Endothelial cell (in vitro differentiated cells): ENCODE measurements at regions not wholly inside any gene's neighbourhood (a gene's known extent, or its start where the extent isn't known, plus 50 kb on each side); places are given as distances from the start of the nearest gene placed in this dataset.

Experiments used
- DNase-seq: peaks from one replicate; pipeline ENCODE4 v3.0.0; 2021; ENCODE audit warnings: low spot score
- H3K27ac Mint-ChIP-seq: one replicate; pipeline ENCODE4 v1.8.0; 2021; ENCODE audit warnings: mixed read lengths, inconsistent platforms; ENCODE audit not compliant: unreplicated experiment
- H3K27me3 Mint-ChIP-seq: one replicate; pipeline ENCODE4 v1.8.0; 2021; ENCODE audit warnings: mild to moderate bottlenecking, moderate library complexity, mixed read lengths, inconsistent platforms; ENCODE audit not compliant: unreplicated experiment
- H3K36me3 Mint-ChIP-seq: one replicate; pipeline ENCODE4 v1.8.0; 2021; ENCODE audit warnings: mild to moderate bottlenecking, low read depth, mixed read lengths, inconsistent platforms; ENCODE audit not compliant: unreplicated experiment
- H3K4me1 Mint-ChIP-seq: one replicate; pipeline ENCODE4 v1.8.0; 2021; ENCODE audit warnings: mild to moderate bottlenecking, mixed read lengths, inconsistent platforms; ENCODE audit not compliant: unreplicated experiment
- H3K4me3 Mint-ChIP-seq: one replicate; pipeline ENCODE4 v1.8.0; 2021; ENCODE audit warnings: mild to moderate bottlenecking, mixed read lengths, inconsistent platforms; ENCODE audit not compliant: unreplicated experiment
- H3K9me3 Mint-ChIP-seq: one replicate; pipeline ENCODE4 v1.8.0; 2021; ENCODE audit warnings: mixed read lengths, inconsistent platforms; ENCODE audit not compliant: unreplicated experiment
- TF ChIP-seq, protein P1 (sequence below): fragments of 200-600 bp; sonication (generic); IDR thresholded peaks from one replicate; pipeline ENCODE4 v1.5.0; 2021; ENCODE audit warnings: antibody characterized with exemption; ENCODE audit not compliant: unreplicated experiment

DNA sequence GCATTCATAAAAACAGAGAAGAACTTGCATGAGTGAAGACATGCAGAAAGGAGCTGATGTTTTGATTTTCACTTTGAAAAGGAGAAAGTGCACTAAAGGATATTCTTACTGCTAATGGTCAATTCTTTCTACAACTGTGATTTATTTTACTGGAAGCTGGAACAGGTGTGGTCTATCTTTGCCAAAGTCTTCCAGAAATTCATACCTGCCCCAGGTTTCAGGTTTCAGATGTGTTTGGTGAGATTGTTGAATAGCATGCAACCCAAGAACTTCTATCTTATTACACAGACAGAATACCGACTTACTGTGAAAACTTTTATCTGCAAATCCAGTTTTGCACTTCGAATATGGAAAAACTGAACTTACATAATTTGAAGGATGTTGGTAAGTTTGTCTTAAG is 388.3 kb downstream of the PDGFC start:
- Mint-ChIP-seq H3K27ac (no peak overlapping the region), H3K9me3 (no peaks in the 10 kb centered on the region), H3K4me1 (peaks cover 2% of the 10 kb centered on the region), H3K36me3 (no peaks in the 10 kb centered on the region), H3K27me3 (no peaks in the 10 kb centered on the region), H3K4me3 (no peak overlapping the region)
- DNase-seq, result no peak
- TF ChIP-seq, protein P1, sequence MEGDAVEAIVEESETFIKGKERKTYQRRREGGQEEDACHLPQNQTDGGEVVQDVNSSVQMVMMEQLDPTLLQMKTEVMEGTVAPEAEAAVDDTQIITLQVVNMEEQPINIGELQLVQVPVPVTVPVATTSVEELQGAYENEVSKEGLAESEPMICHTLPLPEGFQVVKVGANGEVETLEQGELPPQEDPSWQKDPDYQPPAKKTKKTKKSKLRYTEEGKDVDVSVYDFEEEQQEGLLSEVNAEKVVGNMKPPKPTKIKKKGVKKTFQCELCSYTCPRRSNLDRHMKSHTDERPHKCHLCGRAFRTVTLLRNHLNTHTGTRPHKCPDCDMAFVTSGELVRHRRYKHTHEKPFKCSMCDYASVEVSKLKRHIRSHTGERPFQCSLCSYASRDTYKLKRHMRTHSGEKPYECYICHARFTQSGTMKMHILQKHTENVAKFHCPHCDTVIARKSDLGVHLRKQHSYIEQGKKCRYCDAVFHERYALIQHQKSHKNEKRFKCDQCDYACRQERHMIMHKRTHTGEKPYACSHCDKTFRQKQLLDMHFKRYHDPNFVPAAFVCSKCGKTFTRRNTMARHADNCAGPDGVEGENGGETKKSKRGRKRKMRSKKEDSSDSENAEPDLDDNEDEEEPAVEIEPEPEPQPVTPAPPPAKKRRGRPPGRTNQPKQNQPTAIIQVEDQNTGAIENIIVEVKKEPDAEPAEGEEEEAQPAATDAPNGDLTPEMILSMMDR, result no peak

DNA sequence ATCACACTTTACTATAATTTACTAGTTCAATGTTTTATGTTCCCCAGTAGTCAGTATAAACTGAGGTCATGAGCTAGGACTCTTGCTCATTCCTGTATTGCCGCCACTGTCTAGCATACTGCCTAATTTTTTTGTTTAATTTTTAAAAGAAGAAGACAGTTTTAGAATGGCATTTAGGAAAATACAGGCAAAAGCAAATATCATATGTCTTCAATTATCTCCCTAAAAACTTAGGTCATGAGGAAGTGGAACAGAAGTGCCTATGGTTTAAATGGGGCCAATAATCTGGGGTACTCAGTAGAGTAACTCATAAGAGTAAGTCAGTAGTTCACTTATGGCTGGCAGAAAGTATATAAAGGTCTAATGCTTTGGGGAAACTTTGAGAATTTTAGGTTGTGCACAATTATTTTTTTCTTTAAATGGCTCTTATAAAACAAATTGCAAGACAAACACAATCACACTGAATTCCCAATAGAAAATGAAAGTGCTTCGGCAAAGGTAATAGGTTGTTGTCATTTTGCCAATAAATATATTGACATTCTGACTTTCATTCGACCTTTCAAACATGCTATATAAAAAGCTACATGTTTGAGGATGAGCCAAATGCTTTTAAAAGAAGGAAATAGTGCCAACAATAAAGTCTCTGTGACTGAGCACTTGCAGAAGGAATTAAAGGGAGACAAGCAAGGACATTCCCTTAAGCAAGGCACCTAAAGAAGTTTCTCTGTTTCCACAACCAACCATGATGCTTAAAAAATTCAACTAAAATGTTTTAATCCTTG is 390.1 kb downstream of the PDGFC start:
- Mint-ChIP-seq H3K27me3 (no peaks in the 10 kb centered on the region), H3K27ac (no peak overlapping the region), H3K36me3 (no peaks in the 10 kb centered on the region), H3K9me3 (no peaks in the 10 kb centered on the region), H3K4me3 (no peak overlapping the region), H3K4me1 (peaks cover 4% of the 10 kb centered on the region)
- TF ChIP-seq, protein P1, result no peak
- no peak for DNase-seq

DNA sequence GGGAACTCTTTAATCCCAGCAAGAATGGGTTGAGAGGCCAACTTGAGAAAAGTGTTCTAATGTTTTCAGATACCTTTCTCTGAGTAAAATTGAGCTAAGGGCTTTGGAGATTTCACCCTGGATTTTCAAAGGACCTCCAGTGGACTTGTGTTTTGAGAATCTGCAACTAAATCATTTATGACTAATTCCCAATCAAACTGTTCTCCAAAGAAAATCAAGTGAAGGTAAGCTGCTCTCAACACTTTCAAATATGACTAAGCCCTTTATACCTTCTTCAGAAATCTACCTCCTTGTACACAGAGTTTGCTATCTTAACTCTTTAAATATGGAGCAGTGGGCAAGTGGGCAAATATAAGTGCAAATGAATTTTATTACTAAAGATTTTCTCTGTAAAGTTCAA is 392.9 kb downstream of the PDGFC start:
- no peaks in the 10 kb centered on the region for H3K9me3 Mint-ChIP-seq
- H3K4me3 Mint-ChIP-seq, result no peak overlapping the region
- H3K27me3 Mint-ChIP-seq, result no peaks in the 10 kb centered on the region
- TF ChIP-seq, protein P1, result no peak
- DNase-seq, result no peak
- no peaks in the 10 kb centered on the region for H3K36me3 Mint-ChIP-seq
- H3K4me1 Mint-ChIP-seq, result peaks cover 4% of the 10 kb centered on the region
- no peak overlapping the region for H3K27ac Mint-ChIP-seq

DNA sequence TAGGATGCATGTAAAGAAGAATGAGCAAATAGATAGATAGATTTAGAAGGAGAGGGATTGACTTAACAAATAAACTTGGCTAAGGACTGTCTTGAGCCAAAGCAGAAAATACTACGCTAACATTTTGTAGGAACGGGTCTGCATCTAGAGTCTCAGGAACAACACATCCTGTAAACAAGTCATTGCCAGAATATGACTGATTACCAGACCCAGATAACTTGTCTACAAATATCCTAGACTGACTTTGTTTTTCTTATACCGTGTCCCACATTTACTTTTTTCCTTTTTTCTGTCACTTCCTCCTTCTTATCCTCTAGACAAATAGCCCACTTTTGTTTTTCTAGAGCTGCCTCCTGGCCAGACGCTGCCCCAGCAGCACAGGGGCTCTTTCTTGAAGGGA is 393.6 kb downstream of the PDGFC start:
- Mint-ChIP-seq H3K27me3 (no peaks in the 10 kb centered on the region), H3K4me1 (peaks cover 4% of the 10 kb centered on the region), H3K9me3 (no peaks in the 10 kb centered on the region), H3K4me3 (no peak overlapping the region), H3K36me3 (no peaks in the 10 kb centered on the region), H3K27ac (no peak overlapping the region)
- DNase-seq, result no peak
- TF ChIP-seq, protein P1, result no peak

DNA sequence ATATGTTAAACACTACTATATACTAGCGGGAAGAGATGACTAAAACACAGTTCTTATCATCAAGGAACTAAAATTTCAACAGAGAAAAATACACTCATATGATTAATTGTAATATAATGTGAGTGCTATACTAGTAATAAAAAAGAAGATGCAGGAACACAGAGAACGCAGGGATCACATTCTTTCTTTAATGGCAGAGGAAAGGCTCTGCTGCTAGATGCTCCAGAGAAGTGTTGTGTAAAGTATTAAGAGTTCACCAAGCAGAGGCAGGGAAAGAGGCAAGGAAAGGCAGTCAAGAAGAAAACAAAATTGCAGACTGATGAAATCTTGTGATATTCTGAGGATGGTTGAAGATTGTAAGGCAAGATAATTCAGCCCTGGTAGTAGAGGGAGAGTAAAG is 394.7 kb downstream of the PDGFC start:
- Mint-ChIP-seq H3K9me3 (no peaks in the 10 kb centered on the region), H3K4me3 (no peak overlapping the region), H3K27me3 (no peaks in the 10 kb centered on the region), H3K4me1 (peaks cover 4% of the 10 kb centered on the region), H3K36me3 (no peaks in the 10 kb centered on the region), H3K27ac (no peak overlapping the region)
- TF ChIP-seq, protein P1, result no peak
- DNase-seq, result no peak
